T-helper 2 cell treated with Interferon-gamma antibody and Interleukin-4, amounts not matched to agents 5 μg/mL and 100 μg/mL, for 36 hours (primary cell): ENCODE measurements at regions not wholly inside any gene's neighbourhood (a gene's known extent, or its start where the extent isn't known, plus 50 kb on each side); places are given as distances from the start of the nearest gene placed in this dataset.
"Not testable (repeated sequence)": the region's sequence is repeated elsewhere in the genome, so short reads cannot be mapped to it uniquely, and the experiment has no call there.

Source experiments
- DNase-seq: peaks from one replicate; pipeline ENCODE4 v3.0.0; 2021; ENCODE audit warnings: low spot score
- H3K27ac Mint-ChIP-seq: one replicate; pipeline ENCODE4 v1.8.0; 2021; ENCODE audit warnings: mild to moderate bottlenecking, mixed read lengths
- H3K27me3 Mint-ChIP-seq: one replicate; pipeline ENCODE4 v1.8.0; 2021; ENCODE audit warnings: low read depth, mixed read lengths
- H3K36me3 Mint-ChIP-seq: one replicate; pipeline ENCODE4 v1.8.0; 2021; ENCODE audit warnings: low read depth, mixed read lengths
- H3K4me1 Mint-ChIP-seq: one replicate; pipeline ENCODE4 v1.8.0; 2021; ENCODE audit warnings: low read depth, mixed read lengths
- H3K4me3 Mint-ChIP-seq: one replicate; pipeline ENCODE4 v1.8.0; 2022; ENCODE audit warnings: mild to moderate bottlenecking, moderate library complexity, mixed read lengths
- H3K9me3 Mint-ChIP-seq: one replicate; pipeline ENCODE4 v1.8.0; 2021; ENCODE audit warnings: mixed read lengths

DNA sequence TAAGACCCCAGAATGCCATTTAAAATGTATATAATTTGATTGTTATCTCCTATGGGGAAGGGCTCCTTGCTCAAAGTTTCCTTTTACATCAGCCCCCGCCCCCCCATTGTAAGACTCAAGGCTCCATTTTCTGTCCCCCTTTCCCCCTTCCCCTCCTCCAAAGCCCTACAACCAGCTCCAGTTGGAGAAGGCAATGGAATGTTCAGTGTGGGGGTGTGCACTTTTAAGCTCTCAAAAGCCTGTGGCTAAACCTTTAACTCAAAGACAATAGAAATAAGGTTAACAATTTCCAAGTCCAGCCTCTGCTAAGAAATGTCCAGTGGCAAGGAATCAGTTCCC lies 114.7 kb downstream of the NOG start:
- Mint-ChIP-seq H3K4me1 (no peaks in the 10 kb centered on the region), H3K9me3 (peaks cover 4% of the 10 kb centered on the region), H3K4me3 (no peak overlapping the region), H3K36me3 (no peaks in the 10 kb centered on the region), H3K27me3 (peaks cover 16% of the 10 kb centered on the region), H3K27ac (no peak overlapping the region)
- no peak for DNase-seq

DNA sequence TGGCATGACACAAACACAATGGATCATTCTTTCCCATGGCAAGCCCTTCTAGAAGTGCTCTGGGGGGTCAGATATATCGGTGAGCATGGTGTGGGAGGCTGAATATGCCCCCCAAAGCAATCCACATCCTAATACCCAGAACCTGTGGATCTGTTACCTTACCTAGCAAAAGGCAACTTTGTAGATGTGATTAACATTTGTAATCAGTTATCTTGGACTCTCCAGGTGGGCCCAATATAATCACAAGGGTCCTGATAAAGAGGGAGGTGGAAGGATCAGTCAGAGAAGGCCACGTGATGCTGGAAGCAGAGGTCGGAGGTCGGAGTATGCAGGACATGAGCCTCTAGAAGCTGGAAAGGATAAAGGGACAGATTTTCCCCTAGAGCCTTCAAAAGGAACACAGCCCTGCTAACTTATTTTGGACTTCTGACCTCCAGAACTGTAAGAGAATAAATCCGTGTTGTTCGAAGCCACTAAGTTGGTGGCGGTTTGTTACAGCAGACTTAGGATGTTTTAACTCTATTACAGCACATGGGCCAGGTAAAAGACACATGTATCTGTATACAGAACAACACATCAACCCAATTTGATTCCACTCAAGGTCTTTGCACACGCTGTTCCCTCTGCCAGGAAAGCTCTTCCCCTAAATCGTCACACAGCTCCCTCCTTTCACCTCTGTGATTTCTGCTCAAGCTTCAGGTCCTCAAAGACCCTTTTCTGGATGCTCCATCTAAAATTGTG lies 115.3 kb downstream of the NOG start:
- Mint-ChIP-seq H3K4me3 (no peak overlapping the region), H3K9me3 (peaks cover 4% of the 10 kb centered on the region), H3K4me1 (no peaks in the 10 kb centered on the region), H3K36me3 (no peaks in the 10 kb centered on the region), H3K27ac (no peak overlapping the region), H3K27me3 (peaks cover 13% of the 10 kb centered on the region)
- no peak for DNase-seq

DNA sequence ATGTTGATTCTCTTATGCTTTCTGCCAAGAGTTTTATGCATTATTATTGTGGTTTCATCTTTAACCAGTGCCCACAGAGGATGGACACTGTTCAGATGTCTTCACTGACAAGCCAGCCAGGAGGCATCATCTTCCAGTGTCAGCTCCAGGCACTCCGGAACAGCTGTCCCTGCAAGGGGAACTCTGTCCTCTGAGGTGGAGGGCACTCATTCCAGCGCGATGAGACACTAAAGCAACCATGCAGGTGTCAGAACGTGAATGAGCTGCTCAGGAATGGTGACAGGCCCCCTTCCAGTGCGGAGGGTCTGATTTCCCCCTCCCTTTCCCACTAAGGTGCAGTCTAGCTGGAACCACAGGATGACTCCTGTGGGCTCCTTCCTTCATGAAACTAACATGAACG lies 117.5 kb downstream of the NOG start:
- Mint-ChIP-seq H3K4me1 (peaks cover under 1% of the 10 kb centered on the region), H3K4me3 (no peak overlapping the region), H3K27me3 (peaks cover 15% of the 10 kb centered on the region), H3K27ac (no peak overlapping the region), H3K36me3 (no peaks in the 10 kb centered on the region), H3K9me3 (peaks cover 4% of the 10 kb centered on the region)
- DNase-seq = no peak

DNA sequence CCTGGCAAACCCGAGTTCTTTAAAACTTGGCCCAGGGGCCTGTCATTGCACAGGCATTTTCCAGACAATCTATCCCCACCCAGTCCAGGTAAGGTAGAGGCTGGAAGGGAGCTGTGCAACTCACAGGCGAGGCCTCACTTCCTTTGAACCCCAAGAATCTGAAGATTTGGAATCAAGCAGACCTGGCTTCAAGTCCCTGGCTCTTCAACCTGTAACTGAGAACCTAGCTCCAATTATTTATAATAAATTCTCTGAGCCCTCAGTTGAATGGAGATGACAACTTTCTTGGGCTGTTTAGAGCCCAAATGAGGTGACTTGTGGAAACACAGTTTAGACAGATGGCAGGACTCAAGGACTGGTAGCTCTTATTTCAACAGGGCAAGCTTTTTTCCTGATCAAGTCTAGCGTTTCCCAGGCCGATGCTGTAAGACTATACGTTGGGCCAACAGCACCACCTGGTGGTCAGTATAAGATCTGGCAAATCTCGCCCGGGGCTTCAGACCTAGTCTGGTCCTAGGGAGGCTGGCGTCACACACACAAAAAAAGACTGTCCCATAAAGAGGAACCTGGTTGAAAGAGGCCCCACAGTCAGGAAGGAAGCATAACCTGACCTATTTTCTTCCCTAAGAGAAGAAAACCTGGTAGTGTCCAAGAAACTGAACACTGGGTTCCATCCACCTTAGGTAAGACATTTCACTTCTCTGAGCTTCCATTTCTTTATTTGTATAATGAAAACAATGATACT lies 117.9 kb downstream of the C17orf67 start:
- DNase-seq = peak; percentile 51
- no peak overlapping the region for H3K4me3 Mint-ChIP-seq
- H3K36me3 Mint-ChIP-seq = no peaks in the 10 kb centered on the region
- no peak overlapping the region for H3K27ac Mint-ChIP-seq
- peaks cover 4% of the 10 kb centered on the region for H3K9me3 Mint-ChIP-seq
- H3K4me1 Mint-ChIP-seq = peaks cover 6% of the 10 kb centered on the region
- H3K27me3 Mint-ChIP-seq = peaks cover 14% of the 10 kb centered on the region

DNA sequence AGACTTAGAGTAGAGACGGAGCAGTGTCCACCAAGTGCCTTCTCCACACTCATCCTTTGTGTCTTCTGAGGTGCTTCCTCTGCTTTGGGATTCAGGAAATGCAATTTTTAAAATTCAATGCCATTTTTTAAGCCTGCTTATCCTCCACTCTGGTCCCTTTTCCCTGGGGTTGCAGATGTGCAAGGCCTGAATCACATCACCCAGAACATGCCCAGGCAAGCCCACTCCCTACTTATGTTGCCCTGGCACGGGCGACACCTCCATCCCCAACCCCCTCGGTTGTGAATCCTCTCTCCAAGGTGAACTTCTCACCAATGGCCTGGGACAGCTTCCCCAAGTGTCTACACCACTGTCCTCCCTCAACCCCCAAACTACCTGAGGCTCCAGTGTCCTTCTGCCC lies 116.2 kb downstream of the C17orf67 start:
- DNase-seq = no peak
- Mint-ChIP-seq H3K27me3 (peaks cover 15% of the 10 kb centered on the region), H3K4me3 (no peak overlapping the region), H3K27ac (no peak overlapping the region), H3K9me3 (peaks cover 4% of the 10 kb centered on the region), H3K36me3 (no peaks in the 10 kb centered on the region), H3K4me1 (peaks cover 6% of the 10 kb centered on the region)

DNA sequence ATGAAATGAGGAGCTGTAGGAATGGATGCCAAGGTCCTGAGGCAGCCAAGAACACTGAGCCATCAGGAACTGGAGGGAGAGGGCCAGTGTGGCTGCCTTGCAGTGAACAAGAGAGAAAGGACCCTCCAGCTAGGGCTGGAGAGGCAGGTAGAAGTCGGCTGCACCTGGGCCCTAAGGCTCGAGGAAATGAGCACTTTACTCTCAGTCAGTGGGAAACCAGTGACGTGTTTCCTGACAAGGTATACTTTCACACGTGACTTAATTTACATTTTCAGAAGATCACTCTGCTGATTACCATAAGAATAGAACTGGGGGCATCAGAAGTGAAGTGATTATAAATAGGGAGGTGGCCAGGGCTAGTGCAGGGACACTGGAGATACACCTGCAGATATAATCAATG lies 115.2 kb downstream of the C17orf67 start:
- H3K27ac Mint-ChIP-seq = no peak overlapping the region

DNA sequence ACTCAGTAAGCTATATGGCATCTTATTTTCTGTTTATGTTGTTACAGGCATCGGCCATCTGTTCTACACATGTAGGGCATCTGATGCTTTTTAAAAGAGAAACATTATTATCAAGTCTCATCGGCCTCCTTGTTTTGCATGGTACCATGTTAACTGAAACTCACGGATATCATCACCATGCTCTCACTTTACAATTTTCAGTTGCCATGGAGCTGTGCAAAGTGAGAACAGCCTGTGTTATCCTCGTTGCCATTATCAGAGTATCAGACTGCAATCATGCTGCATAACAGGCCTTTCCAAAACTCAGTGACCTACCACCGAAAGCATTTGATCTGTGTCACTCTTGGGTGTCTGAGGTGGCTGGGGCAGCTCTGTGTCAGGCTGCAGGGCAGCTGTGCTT lies 110.3 kb downstream of the C17orf67 start:
- Mint-ChIP-seq H3K27me3 (peaks cover 7% of the 10 kb centered on the region), H3K9me3 (no peaks in the 10 kb centered on the region), H3K4me1 (peaks cover 2% of the 10 kb centered on the region), H3K36me3 (no peaks in the 10 kb centered on the region), H3K27ac (no peak overlapping the region), H3K4me3 (no peak overlapping the region)
- DNase-seq = no peak

More for the DNA sequence above, 115.2 kb downstream of the C17orf67 start:
- Mint-ChIP-seq H3K27me3 (peaks cover 15% of the 10 kb centered on the region), H3K4me3 (no peak overlapping the region), H3K36me3 (no peaks in the 10 kb centered on the region), H3K4me1 (peaks cover 6% of the 10 kb centered on the region), H3K9me3 (no peaks in the 10 kb centered on the region)
- no peak for DNase-seq

DNA sequence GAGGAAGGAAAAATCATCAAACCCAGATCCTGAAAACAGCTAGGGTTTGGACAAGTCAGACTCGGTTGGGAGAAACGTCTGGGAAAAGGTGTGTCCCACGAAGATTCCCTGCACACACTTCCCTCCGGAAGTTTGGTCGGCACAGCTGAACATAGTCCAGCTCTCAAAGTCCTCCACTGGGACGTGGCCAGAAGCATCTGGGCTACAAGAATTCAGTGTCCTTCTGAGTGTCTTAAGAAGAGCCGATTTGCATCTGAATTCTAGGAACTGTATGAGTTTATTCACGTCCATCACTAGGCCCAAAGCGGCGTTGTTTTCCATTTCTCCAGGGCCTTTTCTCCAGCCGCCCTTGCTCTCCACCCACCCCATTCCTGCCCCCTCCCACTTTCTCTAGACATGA lies 109.1 kb downstream of the C17orf67 start:
- Mint-ChIP-seq H3K9me3 (no peaks in the 10 kb centered on the region), H3K27me3 (peaks cover 2% of the 10 kb centered on the region), H3K4me3 (no peak overlapping the region), H3K27ac (no peak overlapping the region), H3K36me3 (no peaks in the 10 kb centered on the region), H3K4me1 (no peaks in the 10 kb centered on the region)
- DNase-seq = no peak

DNA sequence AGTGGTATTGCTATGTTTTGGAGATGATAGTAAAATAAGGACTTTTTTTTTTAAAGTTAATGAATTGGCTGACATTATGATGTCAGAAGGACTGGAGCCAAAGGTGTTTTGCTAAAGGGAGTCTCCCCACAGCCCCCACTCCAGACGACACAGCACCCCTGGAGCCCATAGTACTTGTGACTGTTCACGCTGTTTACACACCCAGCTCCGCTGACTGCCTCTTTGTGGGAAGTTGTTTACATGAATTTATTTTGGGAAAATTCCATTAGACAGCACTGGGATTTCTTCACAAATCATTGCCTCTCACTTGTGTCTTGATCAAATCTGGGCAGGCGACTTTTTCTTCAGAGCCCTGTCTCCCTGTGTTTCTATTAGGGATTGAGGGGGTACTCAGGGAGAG lies 108.6 kb downstream of the C17orf67 start:
- Mint-ChIP-seq H3K27me3 (peaks cover 2% of the 10 kb centered on the region), H3K9me3 (no peaks in the 10 kb centered on the region), H3K27ac (no peak overlapping the region), H3K36me3 (no peaks in the 10 kb centered on the region), H3K4me1 (no peaks in the 10 kb centered on the region), H3K4me3 (no peak overlapping the region)
- DNase-seq = no peak

DNA sequence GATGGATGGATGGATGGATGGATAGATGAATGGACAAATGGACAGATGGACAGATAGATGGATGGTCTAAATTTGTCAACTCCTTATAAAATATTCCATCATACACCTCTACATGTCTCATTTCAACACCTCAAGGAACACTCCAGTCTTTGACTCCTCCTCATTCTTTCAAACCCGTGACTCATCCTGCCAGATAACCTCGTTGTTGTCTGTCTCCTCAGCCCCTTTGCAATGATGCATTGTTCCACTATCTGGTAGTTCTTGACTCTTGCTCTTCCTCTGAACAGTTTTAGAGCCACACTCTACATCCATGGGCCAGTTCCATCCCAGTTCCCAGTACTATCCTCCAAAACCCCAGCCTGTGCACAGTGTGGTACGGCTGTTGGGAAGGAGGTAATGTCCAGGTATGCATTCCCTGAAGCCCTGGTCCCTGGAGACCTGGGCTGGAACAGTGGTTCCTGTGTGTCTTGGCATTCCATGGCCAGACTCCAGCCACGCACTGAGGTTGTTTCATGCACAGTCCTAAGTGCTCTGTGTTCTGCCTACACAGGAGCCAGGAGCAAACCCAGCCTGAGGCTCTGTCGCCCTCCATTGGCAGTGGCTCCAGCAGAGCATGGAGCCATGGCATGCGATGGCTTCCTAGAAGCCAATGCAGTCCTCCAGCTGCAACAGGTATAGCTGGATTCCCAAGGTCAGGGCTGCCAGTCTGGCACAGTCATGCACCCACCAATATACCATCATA lies 105.7 kb downstream of the C17orf67 start:
- no peaks in the 10 kb centered on the region for H3K36me3 Mint-ChIP-seq
- H3K27me3 Mint-ChIP-seq = peaks cover 3% of the 10 kb centered on the region
- no peak overlapping the region for H3K27ac Mint-ChIP-seq

DNA sequence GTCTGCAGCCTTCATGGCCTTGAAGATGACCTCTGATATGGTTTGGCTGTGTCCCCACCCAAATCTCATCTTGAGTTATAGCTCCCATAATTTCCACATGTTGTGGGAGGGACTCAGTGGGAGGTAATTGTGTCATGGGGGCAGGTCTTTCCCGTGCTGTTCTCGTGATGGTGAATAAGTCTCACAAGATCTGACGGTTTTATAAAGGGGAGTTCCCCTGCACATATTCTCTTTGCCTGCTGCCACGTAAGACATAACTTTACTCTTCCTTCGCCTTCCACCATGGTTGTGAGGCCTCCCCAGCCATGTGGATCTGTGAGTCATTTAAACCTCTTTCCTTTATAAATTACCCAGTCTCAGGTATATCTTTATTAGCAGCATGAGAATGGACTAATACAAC lies 102.6 kb downstream of the C17orf67 start:
- not testable (repeated sequence) for H3K4me3 Mint-ChIP-seq, DNase-seq, H3K27ac Mint-ChIP-seq, H3K9me3 Mint-ChIP-seq, H3K4me1 Mint-ChIP-seq, H3K27me3 Mint-ChIP-seq, H3K36me3 Mint-ChIP-seq

More for the DNA sequence above, 105.7 kb downstream of the C17orf67 start:
- no peak for DNase-seq
- no peak overlapping the region for H3K4me3 Mint-ChIP-seq
- H3K9me3 Mint-ChIP-seq = no peaks in the 10 kb centered on the region
- no peaks in the 10 kb centered on the region for H3K4me1 Mint-ChIP-seq

DNA sequence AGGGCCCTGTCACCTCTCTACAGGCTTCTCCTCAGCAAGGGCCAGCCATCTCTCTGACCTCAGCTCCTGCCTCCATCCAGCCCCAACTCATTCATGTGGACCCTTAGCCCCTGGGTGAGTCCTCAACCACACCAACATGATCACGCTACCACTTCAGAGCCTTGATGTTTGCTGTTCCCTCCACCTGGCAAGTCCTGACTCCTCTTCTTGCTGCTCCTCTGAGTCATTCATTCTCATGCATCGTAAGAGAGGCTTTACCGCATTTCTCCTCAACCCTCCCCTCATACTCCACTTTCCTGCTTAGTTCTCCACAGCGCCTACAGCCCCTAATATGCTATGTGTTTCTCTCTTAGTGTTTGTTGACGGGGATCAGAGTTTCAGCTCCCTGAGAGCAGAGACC lies 99.9 kb downstream of the C17orf67 start:
- H3K27ac Mint-ChIP-seq = no peak overlapping the region
- H3K4me1 Mint-ChIP-seq = no peaks in the 10 kb centered on the region
- no peaks in the 10 kb centered on the region for H3K9me3 Mint-ChIP-seq
- H3K4me3 Mint-ChIP-seq = no peak overlapping the region
- H3K27me3 Mint-ChIP-seq = peaks cover 5% of the 10 kb centered on the region
- no peaks in the 10 kb centered on the region for H3K36me3 Mint-ChIP-seq
- DNase-seq = no peak

DNA sequence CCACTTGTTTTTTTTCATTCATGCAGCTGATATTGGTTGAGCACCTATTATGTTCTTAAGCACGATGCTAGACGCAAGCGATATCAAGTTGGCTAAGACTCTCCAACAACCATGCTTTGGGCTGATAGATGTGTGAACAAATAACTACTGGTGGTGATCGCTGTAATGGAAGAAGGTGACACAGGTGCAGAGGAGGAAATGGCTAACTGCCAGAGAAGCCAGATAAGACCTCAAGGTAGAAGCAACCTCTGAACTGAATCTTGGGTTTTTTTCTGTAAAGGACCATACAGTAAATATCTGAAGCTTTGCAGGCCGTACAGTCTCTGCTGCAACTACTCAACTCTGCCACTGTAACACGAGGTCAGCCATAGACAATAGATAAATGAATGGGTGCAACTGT lies 97.9 kb downstream of the C17orf67 start:
- DNase-seq = no peak
- peaks cover 6% of the 10 kb centered on the region for H3K27me3 Mint-ChIP-seq
- no peaks in the 10 kb centered on the region for H3K36me3 Mint-ChIP-seq
- H3K27ac Mint-ChIP-seq = no peak overlapping the region
- H3K4me3 Mint-ChIP-seq = no peak overlapping the region
- H3K4me1 Mint-ChIP-seq = no peaks in the 10 kb centered on the region
- no peaks in the 10 kb centered on the region for H3K9me3 Mint-ChIP-seq

DNA sequence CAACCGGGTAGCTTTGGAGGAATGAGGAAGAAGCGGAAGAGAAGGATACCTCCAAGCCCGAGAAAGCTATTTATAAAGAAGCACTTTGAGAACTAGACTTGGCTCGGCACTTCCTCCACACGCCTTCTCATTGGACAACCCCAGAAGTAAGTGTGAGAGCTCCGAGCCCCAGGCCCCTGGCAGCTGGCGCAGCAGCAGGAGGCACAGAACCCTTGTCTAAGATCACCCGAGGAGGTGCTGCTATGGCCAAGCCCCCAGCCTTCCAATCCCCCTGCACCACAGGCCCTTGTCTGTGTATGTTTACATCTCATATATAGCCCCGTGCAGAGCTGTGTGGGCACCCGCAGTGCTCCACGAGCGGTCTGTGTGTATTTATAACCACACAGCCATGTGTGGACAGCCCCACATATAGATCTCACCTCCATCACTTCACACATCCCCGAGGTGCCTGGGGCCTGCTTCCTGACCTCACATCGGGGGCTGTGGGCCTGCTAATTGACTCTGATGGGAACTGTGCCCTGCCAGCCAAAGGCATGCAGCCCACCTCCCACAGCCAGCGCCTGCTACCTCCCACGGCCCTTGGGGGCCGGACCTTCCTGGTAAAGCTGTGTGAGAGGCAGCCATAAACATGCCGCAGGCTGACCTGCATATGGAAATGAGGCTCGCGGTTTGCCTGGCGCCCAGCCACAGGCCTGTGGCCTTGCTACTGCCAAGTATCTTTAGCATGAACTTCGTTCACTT lies 96.1 kb downstream of the C17orf67 start:
- Mint-ChIP-seq H3K4me1 (no peaks in the 10 kb centered on the region), H3K27me3 (peaks cover 17% of the 10 kb centered on the region), H3K4me3 (no peak overlapping the region), H3K36me3 (no peaks in the 10 kb centered on the region), H3K9me3 (no peaks in the 10 kb centered on the region), H3K27ac (no peak overlapping the region)
- no peak for DNase-seq
